ENCODE measurements at regions not wholly inside any gene's neighbourhood (a gene's known extent, or its start where the extent isn't known, plus 50 kb on each side); places are given as distances from the start of the nearest gene placed in this dataset.

- CTCF ChIA-PET, result no interaction called here
- POLR2A ChIA-PET (ENCODE audit: low non-redundant PET), result no interaction called here
- H3K27ac ChIP-seq, result no peak overlapping the region
- TF ChIP-seq CTCF (conservative IDR thresholded peaks at IDR 0.05; ENCODE audit: low read depth), result no peak
- DNase-seq (ENCODE audit: low spot score), result no peak
These were observed 106.1 kb upstream of the RGMA start for GRCh38 chr15:93195109-93195508.

- POLR2A ChIA-PET (ENCODE audit: low non-redundant PET), result no interaction called here
- H3K27ac ChIP-seq, result no peak overlapping the region
- DNase-seq (ENCODE audit: low spot score), result no peak
- CTCF ChIA-PET, result no interaction called here
- no peak for TF ChIP-seq CTCF (conservative IDR thresholded peaks at IDR 0.05; ENCODE audit: low read depth)
These were observed 101.2 kb upstream of the RGMA start for GRCh38 chr15:93190238-93190637.

- DNase-seq (ENCODE audit: low spot score), result no peak
- no peak for TF ChIP-seq CTCF (conservative IDR thresholded peaks at IDR 0.05; ENCODE audit: low read depth)
- POLR2A ChIA-PET (ENCODE audit: low non-redundant PET), result no interaction called here
- no peak overlapping the region for H3K27ac ChIP-seq
- CTCF ChIA-PET, result no interaction called here
These were observed 100.5 kb upstream of the RGMA start for GRCh38 chr15:93189561-93189960.

GRCh38 chr15:93188236-93188635 is 99.2 kb upstream of the RGMA start:
- ChIA-PET POLR2A (ENCODE audit: low non-redundant PET) (no interaction called here), CTCF (no interaction called here)
- no peak for DNase-seq (ENCODE audit: low spot score)
- H3K27ac ChIP-seq, result no peak overlapping the region
- no peak for TF ChIP-seq CTCF (conservative IDR thresholded peaks at IDR 0.05; ENCODE audit: low read depth)

GRCh38 chr15:93185796-93186195 is 96.8 kb upstream of the RGMA start:
- no peak for TF ChIP-seq CTCF (conservative IDR thresholded peaks at IDR 0.05; ENCODE audit: low read depth)
- DNase-seq (ENCODE audit: low spot score), result no peak
- H3K27ac ChIP-seq, result no peak overlapping the region
- POLR2A ChIA-PET (ENCODE audit: low non-redundant PET), result no interaction called here
- CTCF ChIA-PET, result no interaction called here

GRCh38 chr15:93182703-93183205 is 93.7 kb upstream of the RGMA start:
- DNase-seq (ENCODE audit: low spot score), result no peak
- ChIA-PET POLR2A (ENCODE audit: low non-redundant PET) (no interaction called here), CTCF (no interaction called here)
- H3K27ac ChIP-seq, result no peak overlapping the region
- no peak for TF ChIP-seq CTCF (conservative IDR thresholded peaks at IDR 0.05; ENCODE audit: low read depth)

- no peak for DNase-seq (ENCODE audit: low spot score)
- no peak for TF ChIP-seq CTCF (conservative IDR thresholded peaks at IDR 0.05; ENCODE audit: low read depth)
- POLR2A ChIA-PET (ENCODE audit: low non-redundant PET), result no interaction called here
- CTCF ChIA-PET, result no interaction called here
- H3K27ac ChIP-seq, result no peak overlapping the region
These were observed 91.6 kb upstream of the RGMA start for GRCh38 chr15:93180656-93181055.

Measured in RWPE1 (cell line).